GM19328 (cell line): ENCODE measurements at regions not wholly inside any gene's neighbourhood (a gene's known extent, or its start where the extent isn't known, plus 50 kb on each side); places are given as distances from the start of the nearest gene placed in this dataset.
"Not testable (repeated sequence)": the region's sequence is repeated elsewhere in the genome, so short reads cannot be mapped to it uniquely, and the experiment has no call there.

Source experiments
- ATAC-seq: cut with Tn5 transposase; IDR thresholded peaks from one replicate; pipeline ENCODE4 v1.9.1; 2021; ENCODE audit warnings: mild to moderate bottlenecking, moderate library complexity; ENCODE audit not compliant: unreplicated experiment

DNA sequence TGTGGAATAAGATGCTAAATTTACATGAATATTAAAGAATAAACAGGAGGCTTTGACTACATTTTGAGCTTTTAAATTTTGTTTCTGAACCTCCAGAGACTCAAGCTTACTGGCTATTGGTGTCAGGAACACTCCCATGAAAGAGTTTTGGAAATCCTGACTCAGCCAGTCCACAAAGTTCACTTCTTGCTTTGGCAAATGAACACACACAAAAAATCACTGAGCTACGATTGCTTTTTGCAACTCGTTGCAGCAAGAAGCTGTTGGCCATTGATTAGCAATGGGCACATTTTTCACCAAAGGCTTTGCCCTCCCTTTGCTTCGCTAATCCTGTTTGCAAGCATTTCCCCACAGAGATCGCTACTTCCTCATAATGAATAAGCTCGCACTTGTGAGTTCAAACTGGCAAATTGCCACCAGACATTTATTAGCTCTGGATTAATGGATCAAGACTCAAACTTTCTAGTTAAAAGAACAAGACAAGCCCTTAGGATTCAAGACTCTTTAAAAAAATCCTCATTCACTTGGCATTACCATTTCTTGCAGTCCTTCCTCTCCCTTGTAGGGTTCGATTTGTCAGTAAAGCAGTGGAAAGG, 343.2 kb upstream of the ONECUT1 start:
- no peak for ATAC-seq

DNA sequence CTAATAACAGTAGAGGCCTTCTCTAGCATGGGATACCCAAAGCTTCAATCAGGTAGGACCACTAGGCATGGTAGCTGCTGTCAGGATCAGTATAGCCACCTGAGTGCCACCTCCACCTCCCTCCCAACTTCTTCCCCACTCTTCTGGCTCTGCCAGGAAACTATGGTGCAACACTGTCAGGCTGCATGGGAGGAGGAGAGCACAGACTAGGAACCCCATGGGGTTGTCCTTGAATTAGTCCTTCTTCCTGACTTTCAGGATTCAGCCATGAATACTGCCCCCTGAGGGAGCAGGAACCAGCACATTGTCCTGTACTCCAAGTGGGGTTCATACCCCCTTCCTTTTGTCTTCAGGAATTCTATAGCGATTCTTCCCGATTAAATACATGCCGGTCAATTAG, 340.8 kb upstream of the ONECUT1 start:
- ATAC-seq = no peak

DNA sequence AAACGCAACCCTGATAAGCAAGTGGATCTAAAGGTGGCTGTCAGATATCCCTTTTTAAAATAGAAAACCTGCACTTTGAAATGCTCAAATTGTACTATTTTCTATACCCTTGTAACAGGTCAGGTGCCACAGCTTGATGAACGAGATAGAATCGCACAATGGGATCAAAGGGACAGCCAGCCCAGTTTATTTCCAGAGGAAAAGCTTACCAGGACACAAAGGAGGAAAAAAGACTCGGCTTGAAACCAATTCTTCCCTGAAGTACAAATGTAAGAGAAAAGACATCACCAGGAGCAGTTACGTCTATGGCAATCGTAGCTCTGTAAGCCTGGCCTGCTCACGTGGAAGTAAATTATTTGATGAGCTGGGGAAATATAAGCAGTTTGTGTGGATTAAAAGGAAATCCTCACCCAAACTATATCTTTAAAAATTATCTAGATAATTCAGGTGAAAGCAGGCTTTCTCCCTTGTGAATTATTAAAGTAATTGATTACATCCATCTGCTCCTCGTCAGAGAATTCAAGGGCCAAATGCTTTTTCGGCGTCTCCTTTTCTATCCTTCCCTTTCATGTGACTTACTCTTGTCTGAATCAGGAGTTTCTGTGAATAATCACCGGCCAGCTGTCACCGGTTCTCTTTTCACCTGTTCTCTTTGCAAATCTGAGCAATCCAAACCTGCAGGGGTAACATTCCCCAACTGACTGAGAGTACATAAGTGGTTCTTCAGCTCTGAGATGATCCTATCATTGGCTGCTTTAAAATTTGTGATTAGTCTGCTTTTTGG, 339.2 kb upstream of the ONECUT1 start:
- ATAC-seq = no peak

DNA sequence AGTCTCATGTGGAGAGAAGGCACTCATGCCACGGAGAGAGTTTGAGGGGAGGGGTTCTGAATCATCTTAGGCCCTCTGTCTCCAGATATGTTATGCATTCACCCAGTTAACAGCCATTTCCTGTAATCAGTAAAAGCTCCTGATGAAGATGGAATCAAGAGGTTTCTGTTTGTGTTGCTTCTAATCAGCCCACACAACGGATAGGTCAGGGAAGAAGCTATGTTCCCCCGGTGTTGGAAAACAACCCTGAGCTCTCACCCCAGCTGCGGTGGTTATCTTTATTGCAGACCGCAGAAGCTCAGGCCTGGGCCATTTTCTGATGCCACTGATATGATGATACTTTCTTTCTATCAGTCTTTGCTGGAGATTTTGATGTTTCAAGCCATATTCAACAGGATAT, 338.5 kb upstream of the ONECUT1 start:
- no peak for ATAC-seq

DNA sequence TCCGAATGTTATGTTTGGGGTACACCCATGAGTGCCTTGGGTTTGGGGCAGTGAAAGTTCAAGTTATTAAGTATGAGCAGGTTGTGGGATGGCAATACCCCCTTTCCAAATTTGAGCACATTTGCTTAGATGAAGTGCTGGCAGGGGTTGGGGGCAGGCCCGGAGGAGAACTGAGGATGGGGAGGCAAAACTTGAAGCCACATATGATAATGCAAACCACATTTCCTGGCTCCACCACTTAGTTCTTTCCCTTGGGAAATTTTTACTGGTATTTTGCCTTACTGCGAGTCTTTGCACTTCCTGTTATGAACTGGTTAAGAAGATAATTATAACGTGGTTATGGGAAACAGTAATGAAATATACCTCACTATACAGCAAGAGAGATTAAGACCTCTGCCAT, 336.0 kb upstream of the ONECUT1 start:
- no peak for ATAC-seq

DNA sequence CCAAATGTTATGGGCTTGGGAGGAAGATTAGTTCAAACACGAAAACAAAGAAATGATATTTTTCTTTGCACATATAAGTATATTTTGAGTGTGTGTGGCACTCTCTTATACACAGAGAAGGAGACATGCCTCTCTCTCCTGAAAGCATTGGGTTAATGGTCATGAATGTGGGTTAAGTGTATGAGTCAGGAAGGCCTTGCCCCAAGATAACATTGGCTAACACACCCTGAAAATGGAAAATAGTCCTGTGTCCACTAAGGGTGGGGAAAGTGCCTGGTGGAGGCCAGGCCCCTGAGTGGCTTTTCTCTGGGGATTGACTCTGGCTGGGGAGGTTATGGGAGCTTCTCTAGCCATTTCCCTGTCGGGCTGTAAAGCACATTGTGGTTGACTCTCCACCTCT, 332.7 kb upstream of the ONECUT1 start:
- no peak for ATAC-seq

DNA sequence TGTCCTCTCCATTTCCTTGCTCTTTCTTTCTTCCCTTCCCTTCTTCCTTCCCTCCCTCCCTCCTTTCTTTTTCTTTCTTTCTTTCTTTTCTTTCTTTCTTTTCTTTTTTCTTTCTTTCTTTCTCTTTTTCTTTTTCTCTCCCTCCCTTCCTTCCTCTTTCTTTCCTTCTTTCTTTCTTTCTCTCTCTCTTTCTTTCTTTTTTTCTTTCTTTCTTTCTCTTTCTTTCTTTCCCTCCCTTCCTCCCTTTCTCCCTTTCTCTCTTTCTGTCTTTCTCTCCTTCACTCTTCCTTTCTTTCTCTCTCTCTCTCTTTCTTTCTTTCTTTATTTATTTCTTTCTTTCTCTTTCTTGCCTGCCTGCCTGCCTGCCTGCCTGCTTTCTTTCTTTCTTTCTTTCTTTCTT, 326.8 kb upstream of the ONECUT1 start:
- ATAC-seq = not testable (repeated sequence)

DNA sequence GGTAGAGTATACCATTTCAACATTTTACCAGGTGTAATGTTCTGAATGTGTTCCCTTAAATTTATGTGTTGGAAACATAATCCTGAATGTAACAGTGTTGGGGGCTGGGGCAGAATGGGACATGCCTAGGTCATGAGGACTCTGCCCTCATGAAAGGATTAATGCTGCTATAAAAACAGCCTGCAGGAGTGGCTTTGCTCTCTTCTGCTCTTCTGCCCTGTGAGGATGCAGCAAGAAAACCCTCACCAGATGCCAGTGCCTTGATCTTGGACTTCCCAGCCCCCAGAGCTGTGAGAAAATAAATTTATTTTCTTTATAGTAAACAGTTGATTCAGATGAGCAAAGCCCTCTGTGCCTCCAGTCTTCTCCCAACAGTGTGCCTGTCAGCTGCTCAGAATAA, 326.0 kb upstream of the ONECUT1 start:
- no peak for ATAC-seq

DNA sequence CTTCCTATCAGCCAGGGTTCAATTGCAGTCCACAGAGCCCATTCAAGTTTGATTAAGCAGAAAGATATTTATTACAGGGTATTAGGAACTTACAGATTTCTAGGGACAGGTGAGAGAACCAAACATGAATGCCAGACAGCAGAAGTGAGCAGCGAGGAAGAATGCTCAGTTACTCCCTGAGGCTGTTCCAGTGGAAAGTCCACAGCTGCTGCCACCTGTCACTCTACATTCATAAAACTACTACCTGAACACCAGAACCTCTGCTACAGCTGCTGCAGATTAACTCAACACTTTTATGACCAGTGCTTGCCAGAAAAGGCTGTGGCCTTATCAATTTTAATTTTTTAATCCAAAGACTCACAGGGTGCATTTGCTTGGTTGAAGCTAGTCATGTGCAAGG, 325.4 kb upstream of the ONECUT1 start:
- ATAC-seq = no peak

DNA sequence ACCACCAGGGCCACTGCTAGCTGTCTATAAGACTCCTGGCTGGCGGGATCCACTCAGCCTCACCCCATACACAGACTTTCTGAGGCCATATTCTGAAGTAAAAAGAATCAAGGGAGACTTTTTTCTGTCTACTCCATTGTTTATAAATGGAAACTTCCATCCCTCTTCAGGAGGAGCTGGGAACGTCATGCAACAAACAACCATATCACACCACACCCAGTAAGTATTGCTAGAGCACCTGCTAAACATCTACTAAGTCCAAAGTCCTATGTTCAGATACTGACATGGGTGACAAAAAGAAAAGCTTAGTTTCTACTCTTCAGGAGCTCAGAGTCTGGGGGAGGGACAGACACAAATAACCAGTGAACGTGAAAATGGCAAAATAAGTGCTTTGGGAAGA, 324.8 kb upstream of the ONECUT1 start:
- ATAC-seq = no peak

DNA sequence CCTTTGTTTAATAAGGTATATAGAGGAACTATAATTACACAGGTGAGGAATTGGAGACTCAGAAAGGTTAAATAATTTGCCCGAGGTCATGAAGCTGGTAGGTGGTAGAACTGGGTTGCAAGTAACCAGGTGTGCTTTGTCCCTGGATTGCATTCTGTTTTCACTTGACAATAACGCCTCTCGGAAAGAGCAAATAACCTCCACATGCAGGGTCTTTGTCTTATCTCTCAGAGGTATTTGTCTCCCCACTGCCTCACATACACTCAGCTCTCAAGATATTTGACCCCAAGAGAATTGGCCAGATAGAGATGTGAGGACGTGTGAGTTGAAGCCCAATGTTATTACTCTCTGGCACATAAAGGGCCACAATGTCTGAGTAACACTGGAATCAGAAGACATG, 320.9 kb upstream of the ONECUT1 start:
- ATAC-seq = no peak

DNA sequence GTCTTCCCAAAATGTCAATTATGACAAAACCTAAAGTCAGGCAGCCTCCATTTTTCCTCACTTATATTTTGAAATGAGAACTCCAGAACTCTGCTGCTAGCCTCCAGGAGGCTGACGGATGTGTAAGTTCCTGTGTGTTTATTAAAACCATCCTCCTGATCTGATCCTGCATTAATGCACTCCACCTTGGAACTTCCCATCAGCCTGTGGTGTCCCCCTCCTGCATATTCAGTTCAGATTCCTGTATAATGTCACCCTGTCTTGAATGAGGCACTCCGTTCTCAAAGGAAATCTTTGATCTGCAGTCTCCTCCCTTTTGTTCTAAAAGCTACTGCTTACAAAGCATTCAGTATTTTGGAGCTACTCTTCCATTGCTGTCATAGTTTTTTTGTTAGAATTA, 318.2 kb upstream of the ONECUT1 start:
- no peak for ATAC-seq

DNA sequence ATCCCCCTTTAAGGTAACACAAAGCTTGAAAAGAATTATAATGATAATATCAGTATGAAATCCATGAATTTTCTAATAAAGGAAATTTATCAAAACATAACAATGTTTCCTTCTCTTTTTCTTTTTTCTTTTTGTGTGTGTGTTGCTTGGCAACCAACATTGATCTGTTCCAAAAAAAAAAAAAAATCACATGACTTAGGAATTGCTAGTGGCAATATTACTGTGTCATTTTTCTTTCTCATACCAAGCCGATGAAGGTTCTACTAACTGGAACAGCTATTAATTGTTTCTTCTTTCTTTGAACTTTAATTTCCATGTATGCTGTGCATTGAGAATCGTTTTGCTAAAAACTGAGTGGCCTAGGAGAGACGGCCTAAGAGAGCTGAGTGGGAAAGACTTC, 317.7 kb upstream of the ONECUT1 start:
- no peak for ATAC-seq

DNA sequence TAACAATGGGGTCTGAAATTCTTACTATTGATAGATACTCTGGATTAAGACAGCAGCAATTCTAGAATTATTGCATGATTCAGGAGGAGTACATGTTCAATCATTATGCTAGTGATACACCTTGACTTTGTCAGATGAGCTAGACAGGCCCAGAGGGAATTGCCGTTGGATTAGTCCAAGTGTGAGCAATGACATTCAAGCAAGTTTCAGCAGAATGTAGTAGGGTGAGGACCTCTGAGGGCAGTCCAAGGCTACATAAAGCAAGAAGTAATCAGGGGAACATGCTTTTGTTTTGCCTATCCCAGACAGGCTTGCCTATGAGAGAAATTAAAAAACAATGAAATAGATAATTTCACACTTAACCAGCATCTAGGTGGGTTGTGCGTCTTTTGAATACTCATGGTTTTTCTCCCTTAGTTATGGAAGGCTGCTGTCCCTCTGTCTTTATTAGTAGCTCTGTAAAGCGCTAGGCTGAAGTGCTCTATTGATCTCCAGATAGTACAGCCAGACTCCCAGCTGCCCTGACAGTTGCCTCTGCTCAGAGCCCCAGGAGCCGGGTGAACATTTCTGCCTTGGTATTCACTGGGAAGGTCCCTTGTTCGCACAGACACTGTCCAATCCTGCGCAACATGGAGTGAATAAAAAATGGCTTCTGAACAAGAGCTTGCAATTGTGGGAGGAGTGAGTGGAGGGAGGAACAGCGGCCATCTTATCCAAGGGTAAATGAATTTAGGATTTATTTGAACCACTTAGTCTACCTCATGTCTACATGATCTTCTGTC, 316.6 kb upstream of the ONECUT1 start:
- ATAC-seq = no peak

DNA sequence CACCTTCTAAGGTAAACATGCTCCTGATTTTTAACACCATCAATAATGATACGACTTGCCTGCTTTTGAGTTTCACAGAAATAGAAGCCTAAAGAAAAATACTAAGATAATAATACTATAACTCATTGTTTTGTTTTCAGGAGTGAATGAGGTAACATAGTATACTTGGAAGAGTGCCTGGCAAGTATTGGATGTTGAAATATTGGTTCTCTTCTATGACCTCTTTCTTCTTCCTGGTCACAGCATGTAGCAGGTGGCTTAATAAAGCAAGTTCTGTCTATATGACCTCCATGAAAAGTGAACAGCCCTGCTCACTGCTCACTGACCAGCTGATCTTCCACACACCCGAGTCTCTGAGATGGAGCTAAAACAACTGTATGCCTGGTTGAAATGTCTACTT, 312.3 kb upstream of the ONECUT1 start:
- no peak for ATAC-seq

DNA sequence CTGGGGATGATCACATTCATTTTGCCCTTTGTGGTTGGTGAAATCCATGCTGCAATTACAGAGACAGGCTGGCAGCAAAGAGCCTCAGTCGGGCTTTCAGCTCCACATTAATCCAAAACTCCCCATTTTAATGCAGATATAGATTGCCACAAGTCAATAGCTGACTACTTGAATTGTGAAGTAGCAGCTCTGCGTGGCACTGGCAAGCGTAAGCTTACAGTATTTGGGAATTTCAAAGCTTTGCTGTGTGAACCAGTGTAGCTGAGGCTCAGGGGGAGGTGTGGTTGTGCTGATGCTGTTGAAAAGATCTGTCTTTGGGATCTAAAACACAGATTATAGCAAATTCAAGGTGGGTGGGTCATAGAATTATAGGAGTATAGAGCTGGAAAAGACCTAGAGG, 290.3 kb upstream of the ONECUT1 start:
- ATAC-seq = no peak

DNA sequence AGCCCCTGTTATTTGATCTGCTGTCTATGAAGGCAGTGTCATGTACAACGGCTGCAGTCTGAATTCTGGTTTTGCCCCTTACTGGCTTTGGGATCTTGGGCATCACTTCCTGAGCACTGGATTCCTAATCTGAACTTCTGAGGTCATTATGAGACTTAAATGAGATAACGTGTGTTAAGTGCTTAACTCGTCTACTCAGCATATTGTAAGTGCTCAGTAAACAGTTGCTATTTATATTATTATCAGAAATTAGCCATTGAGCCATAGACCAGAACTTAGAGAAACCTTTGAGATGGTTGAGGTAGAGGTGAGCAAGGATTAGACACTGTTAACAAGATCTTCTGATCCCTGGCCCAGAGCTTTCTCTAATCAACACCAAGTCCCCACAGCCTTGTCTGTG, 284.1 kb upstream of the ONECUT1 start:
- no peak for ATAC-seq

DNA sequence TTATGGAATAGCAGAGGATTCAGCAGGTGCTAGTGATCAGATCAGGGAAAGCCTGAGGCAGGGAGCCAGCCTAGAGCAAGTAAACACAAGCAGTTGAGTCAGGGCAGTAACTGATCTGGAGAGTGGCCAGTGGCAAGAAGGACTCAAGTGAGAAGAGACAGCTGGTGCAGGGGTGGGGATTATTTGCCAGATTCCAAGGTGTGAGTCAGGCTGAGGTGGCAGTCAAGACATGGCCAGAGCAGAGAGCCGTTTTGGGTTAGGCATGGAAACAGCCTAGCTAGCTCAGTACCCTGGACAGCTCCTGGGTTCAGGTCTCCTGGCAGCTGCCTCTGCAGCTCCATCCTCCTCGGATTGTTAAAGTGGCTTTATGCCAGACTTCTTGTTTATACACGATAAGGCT, 281.9 kb upstream of the ONECUT1 start:
- no peak for ATAC-seq

DNA sequence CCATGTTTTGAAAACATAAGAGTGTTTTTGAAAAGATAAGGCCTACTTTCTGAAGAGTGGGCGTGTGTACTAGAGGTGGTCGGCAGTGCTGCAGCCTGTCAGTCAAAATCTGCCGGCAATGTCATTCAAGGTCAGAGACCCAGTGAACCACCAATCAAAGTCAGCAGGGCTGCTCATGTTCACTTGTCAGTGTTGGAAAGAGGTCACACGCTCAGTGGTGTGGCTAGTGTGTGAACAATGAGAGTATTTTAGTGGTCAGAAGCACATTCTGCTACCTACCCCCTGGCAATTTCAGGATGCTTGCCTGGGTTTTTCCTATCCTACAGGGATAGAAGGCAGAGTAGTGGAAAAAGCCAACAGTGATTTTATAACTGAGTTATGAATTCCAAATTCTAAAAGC, 278.5 kb upstream of the ONECUT1 start:
- no peak for ATAC-seq

DNA sequence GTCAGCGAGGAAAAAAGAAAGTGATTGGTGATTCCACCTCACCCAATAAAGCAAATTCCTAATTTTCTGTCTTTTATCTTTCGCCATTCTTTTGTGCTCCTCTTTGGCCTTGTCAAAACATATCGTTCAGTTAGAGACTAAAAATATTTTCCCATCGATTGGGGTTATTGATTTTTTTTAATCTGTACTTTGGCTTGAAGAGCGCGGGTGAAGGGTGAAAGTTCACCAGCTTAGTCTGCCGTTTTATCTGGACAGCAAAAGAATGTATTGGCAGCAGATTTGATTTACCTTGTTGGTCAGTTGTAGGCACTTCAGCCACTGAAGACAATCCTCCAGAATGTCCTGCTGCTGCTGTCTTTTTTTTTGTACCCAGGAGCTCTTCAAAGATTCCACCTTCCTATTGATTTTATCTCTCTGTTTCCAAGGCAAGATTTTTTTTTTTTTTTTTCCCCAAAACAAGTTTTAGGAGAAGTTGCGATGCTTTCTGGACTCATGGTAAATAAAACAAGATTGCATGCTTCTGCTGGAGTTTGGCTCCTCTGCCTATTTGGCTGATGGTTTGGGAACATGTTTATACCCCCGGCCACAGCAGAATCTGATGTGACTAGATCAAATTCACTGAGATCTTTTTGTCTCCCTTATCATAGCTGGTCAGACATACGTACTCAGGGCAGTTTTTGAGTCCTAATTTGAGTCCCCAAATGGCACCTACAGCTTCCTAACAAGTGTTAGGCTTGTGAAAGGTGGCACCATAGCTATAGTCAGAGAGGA, 269.3 kb upstream of the ONECUT1 start:
- no peak for ATAC-seq

DNA sequence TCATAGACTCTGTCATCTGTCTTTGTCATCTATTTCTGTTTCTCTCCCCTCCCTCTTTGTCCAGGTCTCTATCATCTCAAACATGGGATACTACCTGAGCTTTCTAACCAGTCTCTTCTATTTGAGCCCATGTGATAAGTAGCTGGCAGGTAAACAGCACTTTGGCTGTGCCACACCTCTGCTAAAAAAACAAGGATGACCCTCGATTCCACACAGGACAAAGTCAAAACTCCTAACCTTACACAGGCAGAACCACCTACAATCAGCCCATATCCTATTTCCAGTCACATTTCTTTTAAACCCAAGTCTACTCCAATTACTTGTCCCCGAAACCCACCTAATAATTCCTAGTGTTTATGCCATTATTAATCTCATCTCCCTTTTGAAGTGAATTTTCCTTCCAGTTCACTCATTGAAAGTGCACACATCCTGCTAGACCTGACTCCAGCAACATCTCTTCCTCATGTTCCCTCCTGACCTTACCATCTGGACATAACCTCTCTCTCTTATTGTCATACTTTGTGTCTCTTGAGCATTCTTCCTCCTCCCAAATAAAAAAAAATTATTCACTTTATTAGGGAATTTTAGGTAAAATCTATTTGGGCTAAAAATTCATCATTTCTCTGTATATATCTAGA, 256.1 kb upstream of the ONECUT1 start:
- no peak for ATAC-seq
